Activated CD8-positive, alpha-beta memory T cell treated with anti-CD3 and anti-CD28 coated beads for 36 hours (primary cell): ENCODE measurements at regions not wholly inside any gene's neighbourhood (a gene's known extent, or its start where the extent isn't known, plus 50 kb on each side); places are given as distances from the start of the nearest gene placed in this dataset.

ENCODE experiments used
- CTCF ChIA-PET: fragments of 350-600 bp; sonication (Branson Sonifier 250); formaldehyde crosslinking; loops from one replicate; lab custom pipeline; 2021; ENCODE audit warnings: antibody characterized with exemption; lab: Charles Lee
- POLR2A ChIA-PET: fragments of 350-600 bp; sonication (Branson Sonifier 250); formaldehyde crosslinking; loops from one replicate; lab custom pipeline; 2021; ENCODE audit warnings: antibody characterized with exemption; lab: Charles Lee

- POLR2A ChIA-PET: no interaction called here
- CTCF ChIA-PET: no interaction called here
These were observed 103.5 kb upstream of the VEGFC start for GRCh38 chr4:176896211-176896610.

- ChIA-PET CTCF (no interaction called here), POLR2A (no interaction called here)
These were observed 104.5 kb upstream of the VEGFC start for GRCh38 chr4:176897226-176897625.

- CTCF ChIA-PET: no interaction called here
These were observed 106.1 kb upstream of the VEGFC start for GRCh38 chr4:176898791-176899190.

GRCh38 chr4:176902710-176903323 is 110.1 kb upstream of the VEGFC start:
- ChIA-PET POLR2A (no interaction called here), CTCF (no interaction called here)

More at GRCh38 chr4:176898791-176899190, 106.1 kb upstream of the VEGFC start:
- POLR2A ChIA-PET: no interaction called here

- CTCF ChIA-PET: no interaction called here
- POLR2A ChIA-PET: no interaction called here
These were observed 114.0 kb upstream of the VEGFC start for GRCh38 chr4:176906709-176907108.

- POLR2A ChIA-PET: no interaction called here
- CTCF ChIA-PET: no interaction called here
These were observed 117.9 kb upstream of the VEGFC start for GRCh38 chr4:176910646-176911045.

- CTCF ChIA-PET: no interaction called here
- POLR2A ChIA-PET: no interaction called here
These were observed 126.9 kb upstream of the VEGFC start for GRCh38 chr4:176919631-176920030.

GRCh38 chr4:176920694-176921093 is 128.0 kb upstream of the VEGFC start:
- ChIA-PET POLR2A (no interaction called here), CTCF (no interaction called here)

GRCh38 chr4:176921256-176921655 is 128.5 kb upstream of the VEGFC start:
- ChIA-PET CTCF (no interaction called here), POLR2A (no interaction called here)

GRCh38 chr4:176924238-176924637 is 131.5 kb upstream of the VEGFC start:
- ChIA-PET CTCF (no interaction called here), POLR2A (no interaction called here)

GRCh38 chr4:176925962-176926361 is 133.2 kb upstream of the VEGFC start:
- CTCF ChIA-PET: no interaction called here
- POLR2A ChIA-PET: no interaction called here

- ChIA-PET CTCF (no interaction called here), POLR2A (no interaction called here)
These were observed 134.4 kb upstream of the VEGFC start for GRCh38 chr4:176927117-176927516.

- ChIA-PET POLR2A (no interaction called here), CTCF (no interaction called here)
These were observed 134.9 kb upstream of the VEGFC start for GRCh38 chr4:176927664-176928063.

GRCh38 chr4:176939445-176939844 is 146.7 kb upstream of the VEGFC start:
- CTCF ChIA-PET: no interaction called here
- POLR2A ChIA-PET: no interaction called here

GRCh38 chr4:176945334-176945733 is 152.6 kb upstream of the VEGFC start:
- CTCF ChIA-PET: no interaction called here
- POLR2A ChIA-PET: no interaction called here

- POLR2A ChIA-PET: no interaction called here
- CTCF ChIA-PET: no interaction called here
These were observed 156.3 kb upstream of the VEGFC start for GRCh38 chr4:176949029-176949428.

GRCh38 chr4:176953021-176953420 is 160.3 kb upstream of the VEGFC start:
- POLR2A ChIA-PET: no interaction called here
- CTCF ChIA-PET: no interaction called here

GRCh38 chr4:176957353-176958118 is 164.8 kb upstream of the VEGFC start:
- ChIA-PET CTCF (no interaction called here), POLR2A (no interaction called here)

- POLR2A ChIA-PET: no interaction called here
These were observed 167.3 kb upstream of the VEGFC start for GRCh38 chr4:176959980-176960379.

GRCh38 chr4:176963121-176963520 is 170.4 kb upstream of the VEGFC start:
- ChIA-PET POLR2A (no interaction called here), CTCF (no interaction called here)

More at GRCh38 chr4:176959980-176960379, 167.3 kb upstream of the VEGFC start:
- CTCF ChIA-PET: no interaction called here

- POLR2A ChIA-PET: no interaction called here
- CTCF ChIA-PET: no interaction called here
These were observed 171.5 kb upstream of the VEGFC start for GRCh38 chr4:176964116-176964691.
